ENCODE measurements at regions not wholly inside any gene's neighbourhood (a gene's known extent, or its start where the extent isn't known, plus 50 kb on each side); places are given as distances from the start of the nearest gene placed in this dataset.
A peak's percentile ranks its signal among the peaks of the same experiment; 100 is the strongest.

GRCh38 chr3:106332129-106332528 lies 463.3 kb upstream of the CBLB start:
- Histone ChIP-seq H3K27ac (no peak overlapping the region), H3K9me3 (no peaks in the 10 kb centered on the region), H3K4me3 (no peak overlapping the region), H3K36me3 (no peaks in the 10 kb centered on the region), H3K4me1 (no peaks in the 10 kb centered on the region), H3K27me3 (no peaks in the 10 kb centered on the region)
- no peak for DNase-seq (ENCODE audit: low spot score in 2 of 2)
- TF ChIP-seq, protein P1, sequence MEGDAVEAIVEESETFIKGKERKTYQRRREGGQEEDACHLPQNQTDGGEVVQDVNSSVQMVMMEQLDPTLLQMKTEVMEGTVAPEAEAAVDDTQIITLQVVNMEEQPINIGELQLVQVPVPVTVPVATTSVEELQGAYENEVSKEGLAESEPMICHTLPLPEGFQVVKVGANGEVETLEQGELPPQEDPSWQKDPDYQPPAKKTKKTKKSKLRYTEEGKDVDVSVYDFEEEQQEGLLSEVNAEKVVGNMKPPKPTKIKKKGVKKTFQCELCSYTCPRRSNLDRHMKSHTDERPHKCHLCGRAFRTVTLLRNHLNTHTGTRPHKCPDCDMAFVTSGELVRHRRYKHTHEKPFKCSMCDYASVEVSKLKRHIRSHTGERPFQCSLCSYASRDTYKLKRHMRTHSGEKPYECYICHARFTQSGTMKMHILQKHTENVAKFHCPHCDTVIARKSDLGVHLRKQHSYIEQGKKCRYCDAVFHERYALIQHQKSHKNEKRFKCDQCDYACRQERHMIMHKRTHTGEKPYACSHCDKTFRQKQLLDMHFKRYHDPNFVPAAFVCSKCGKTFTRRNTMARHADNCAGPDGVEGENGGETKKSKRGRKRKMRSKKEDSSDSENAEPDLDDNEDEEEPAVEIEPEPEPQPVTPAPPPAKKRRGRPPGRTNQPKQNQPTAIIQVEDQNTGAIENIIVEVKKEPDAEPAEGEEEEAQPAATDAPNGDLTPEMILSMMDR (IDR thresholded peaks at IDR 0.05) = no peak
- no peak for TF ChIP-seq POLR2A (IDR thresholded peaks at IDR 0.05)
- no peak for TF ChIP-seq EP300 (IDR thresholded peaks at IDR 0.05)
- WGBS, 2 donors = 90 to 98% methylated on average over 1 of the region's 1 CpG

DNA sequence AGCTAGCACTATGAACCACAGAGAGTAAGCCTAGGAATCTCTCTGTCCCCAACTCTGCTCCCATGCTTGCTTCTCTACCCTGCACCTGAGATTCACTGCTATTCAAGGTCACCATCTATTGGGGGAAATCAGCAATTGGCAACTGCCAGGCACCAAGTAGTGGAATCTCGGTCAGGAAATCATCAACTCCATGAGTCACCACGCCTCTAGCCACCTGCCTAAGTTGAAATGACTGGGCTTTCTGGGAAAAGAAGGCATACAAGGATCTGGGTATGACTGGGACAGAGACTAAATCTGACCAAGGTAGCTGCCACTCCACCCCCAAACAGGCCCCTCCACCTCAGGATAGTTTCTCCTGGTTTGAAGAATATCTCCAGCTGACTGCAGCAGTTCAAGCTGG lies 464.1 kb upstream of the CBLB start:
- H3K9me3 ChIP-seq = no peaks in the 10 kb centered on the region
- WGBS, 2 donors = 79 to 94% methylated on average over 2 of the region's 2 CpGs
- no peak overlapping the region for H3K27ac ChIP-seq
- TF ChIP-seq POLR2A (IDR thresholded peaks at IDR 0.05) (no peak), EP300 (IDR thresholded peaks at IDR 0.05) (no peak)
- TF ChIP-seq, protein P1 (IDR thresholded peaks at IDR 0.05) = no peak
- H3K36me3 ChIP-seq = no peaks in the 10 kb centered on the region
- no peak overlapping the region for H3K4me3 ChIP-seq
- DNase-seq (ENCODE audit: low spot score in 2 of 2) = no peak
- no peaks in the 10 kb centered on the region for H3K27me3 ChIP-seq
- H3K4me1 ChIP-seq = no peaks in the 10 kb centered on the region

DNA sequence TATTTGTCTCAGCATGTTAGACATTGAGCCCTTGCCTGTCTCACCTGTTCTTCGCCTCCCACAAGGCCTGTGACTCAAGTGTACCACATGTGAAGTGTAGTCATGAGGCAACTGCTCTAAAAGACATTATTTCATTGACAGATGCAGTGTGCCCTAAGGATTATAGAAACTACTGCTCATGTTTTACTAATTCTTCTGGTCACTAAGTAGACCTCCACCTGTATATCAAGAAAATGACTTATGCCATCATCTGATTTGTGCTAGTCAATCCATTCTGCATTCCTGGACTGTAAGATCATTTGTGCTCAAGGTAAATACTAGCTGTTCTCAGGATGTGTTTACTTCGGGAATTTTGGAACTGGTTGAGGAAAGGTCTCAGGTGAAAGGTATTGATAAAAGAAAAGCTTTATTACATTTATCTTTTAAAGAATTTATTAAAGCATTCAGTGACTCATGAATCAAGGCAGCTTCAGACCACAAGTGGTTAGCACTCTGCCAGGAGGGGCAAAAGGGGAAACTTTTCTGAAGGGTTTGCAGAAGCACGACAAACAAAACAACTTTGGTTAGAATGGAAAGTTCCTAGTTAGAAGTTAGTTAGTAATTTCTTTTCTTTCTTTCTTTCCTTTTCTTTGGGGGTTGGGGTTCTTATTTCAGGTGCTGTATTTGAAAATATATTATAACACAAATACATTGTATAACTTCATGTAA lies 465.3 kb upstream of the CBLB start:
- Histone ChIP-seq H3K4me3 (no peak overlapping the region), H3K4me1 (no peaks in the 10 kb centered on the region), H3K27ac (peak overlapping the region in 1 of 4 donors; percentile 14), H3K27me3 (no peaks in the 10 kb centered on the region), H3K36me3 (no peaks in the 10 kb centered on the region), H3K9me3 (no peaks in the 10 kb centered on the region)
- 63 to 71% methylated on average over 3 of the region's 3 CpGs for WGBS, 2 donors
- TF ChIP-seq EP300 (IDR thresholded peaks at IDR 0.05) = no peak
- no peak for TF ChIP-seq POLR2A (IDR thresholded peaks at IDR 0.05)
- no peak for DNase-seq (ENCODE audit: low spot score in 2 of 2)

DNA sequence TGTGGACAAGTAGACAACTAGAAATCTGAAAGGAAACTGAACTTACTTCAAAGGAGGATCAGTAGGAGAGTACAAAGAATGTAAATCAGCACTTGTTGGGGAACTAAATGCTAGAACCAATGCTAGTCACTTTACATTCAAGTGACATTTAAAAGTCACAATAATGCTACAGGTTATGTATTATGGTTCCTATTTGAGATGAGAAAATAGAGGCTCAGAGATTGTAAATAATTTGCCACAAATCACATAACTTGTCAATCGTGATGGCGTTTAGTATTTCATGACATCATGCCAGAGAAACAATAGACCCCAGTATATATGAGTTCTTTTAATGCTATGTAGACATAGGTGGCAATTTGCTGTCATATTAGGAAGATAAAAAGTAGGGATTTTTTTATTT lies 467.8 kb upstream of the CBLB start:
- H3K27ac ChIP-seq = no peak overlapping the region
- peaks cover 0 to 6% (median 0%) of the 10 kb centered on the region in 4 donors for H3K4me1 ChIP-seq
- no peaks in the 10 kb centered on the region for H3K27me3 ChIP-seq
- 74 to 84% methylated on average over 2 of the region's 2 CpGs for WGBS, 2 donors
- no peak overlapping the region for H3K4me3 ChIP-seq
- no peaks in the 10 kb centered on the region for H3K9me3 ChIP-seq
- no peak for DNase-seq (ENCODE audit: low spot score in 2 of 2)
- TF ChIP-seq EP300 (IDR thresholded peaks at IDR 0.05) (no peak), POLR2A (IDR thresholded peaks at IDR 0.05) (no peak)
- TF ChIP-seq, protein P1 (IDR thresholded peaks at IDR 0.05) = no peak
- H3K36me3 ChIP-seq = no peaks in the 10 kb centered on the region

- Histone ChIP-seq H3K4me3 (no peak overlapping the region), H3K9me3 (no peaks in the 10 kb centered on the region), H3K27me3 (no peaks in the 10 kb centered on the region), H3K27ac (no peak overlapping the region), H3K36me3 (no peaks in the 10 kb centered on the region), H3K4me1 (peaks cover 0 to 10% (median 0%) of the 10 kb centered on the region in 4 donors)
- WGBS, 2 donors = 70 to 92% methylated on average over 1 of the region's 1 CpG
- DNase-seq (ENCODE audit: low spot score in 2 of 2) = no peak
- TF ChIP-seq EP300 (IDR thresholded peaks at IDR 0.05) (no peak), POLR2A (IDR thresholded peaks at IDR 0.05) (no peak)
Observed at GRCh38 chr3:106337116-106337515, 468.3 kb upstream of the CBLB start.

- no peaks in the 10 kb centered on the region for H3K9me3 ChIP-seq
- TF ChIP-seq, protein P1 (IDR thresholded peaks at IDR 0.05) = no peak
- TF ChIP-seq EP300 (IDR thresholded peaks at IDR 0.05) (no peak), POLR2A (IDR thresholded peaks at IDR 0.05) (no peak)
- H3K27ac ChIP-seq = no peak overlapping the region
- no peak for DNase-seq (ENCODE audit: low spot score in 2 of 2)
- H3K4me1 ChIP-seq = peaks cover 0 to 11% (median 0%) of the 10 kb centered on the region in 4 donors
- no peak overlapping the region for H3K4me3 ChIP-seq
- WGBS, 2 donors = 81 to 90% methylated on average over 5 of the region's 5 CpGs
- no peaks in the 10 kb centered on the region for H3K27me3 ChIP-seq
- no peaks in the 10 kb centered on the region for H3K36me3 ChIP-seq
Observed at GRCh38 chr3:106338582-106339214, 469.9 kb upstream of the CBLB start.
